ENCODE measurements at regions not wholly inside any gene's neighbourhood (a gene's known extent, or its start where the extent isn't known, plus 50 kb on each side); places are given as distances from the start of the nearest gene placed in this dataset.

DNA sequence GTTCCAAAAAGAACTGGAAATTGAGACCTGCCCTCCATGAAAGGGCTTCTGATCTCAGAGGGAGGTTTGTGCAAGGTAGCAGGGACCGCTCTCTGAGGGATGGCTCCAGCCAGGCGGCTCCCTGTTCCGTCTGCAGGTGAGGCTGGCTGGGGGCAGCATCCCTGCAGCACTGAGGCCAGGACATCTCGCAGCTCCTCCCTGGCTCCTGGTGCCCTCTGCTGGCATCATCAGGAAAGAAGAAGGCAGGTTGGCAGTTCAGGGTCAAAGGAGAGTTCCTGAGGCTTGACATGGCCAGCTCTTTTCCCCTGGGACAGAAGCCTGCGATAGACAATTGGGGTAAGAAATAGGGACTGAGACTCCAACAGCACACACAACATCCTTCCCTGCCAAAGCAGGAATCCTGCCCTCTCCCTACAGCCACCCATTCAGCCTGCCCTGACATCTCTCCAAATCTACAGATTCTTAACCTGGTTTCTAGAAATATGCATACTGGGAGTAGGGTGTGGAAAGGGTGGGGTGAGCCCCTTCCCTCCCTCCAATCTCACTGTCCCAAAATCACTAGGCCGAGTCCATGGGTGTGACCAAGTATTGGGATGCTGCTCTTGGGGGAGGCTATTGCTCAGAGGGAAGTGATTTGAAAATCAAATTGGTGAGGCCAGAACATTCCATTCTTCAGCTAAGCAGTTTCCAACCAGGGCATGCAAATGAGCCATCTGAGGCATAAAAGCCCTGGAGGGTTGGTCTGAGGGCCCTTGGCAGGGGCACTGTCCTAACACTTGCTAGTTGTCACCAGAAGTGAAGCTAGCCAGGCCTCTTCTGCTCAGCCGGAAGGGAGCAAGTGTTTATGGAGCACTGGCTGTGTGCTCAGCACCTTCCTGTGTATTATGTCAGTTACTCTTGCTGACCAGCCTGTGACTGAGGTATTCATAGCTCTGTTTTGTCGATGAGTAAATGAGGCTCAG lies 185.4 kb downstream of the TFCP2L1 start:
- H3K27me3 ChIP-seq (ENCODE audit: control insufficient read depth, insufficient read depth, low read length): peaks cover 3% of the 10 kb centered on the region
- H3K36me3 ChIP-seq (replicated peaks; ENCODE audit: control insufficient read depth, insufficient read depth, low read length): no peaks in the 10 kb centered on the region
- DNase-seq: peak; percentile 82
- H3K4me3 ChIP-seq (ENCODE audit: insufficient read depth, low read depth, low read length): no peak overlapping the region

DNA sequence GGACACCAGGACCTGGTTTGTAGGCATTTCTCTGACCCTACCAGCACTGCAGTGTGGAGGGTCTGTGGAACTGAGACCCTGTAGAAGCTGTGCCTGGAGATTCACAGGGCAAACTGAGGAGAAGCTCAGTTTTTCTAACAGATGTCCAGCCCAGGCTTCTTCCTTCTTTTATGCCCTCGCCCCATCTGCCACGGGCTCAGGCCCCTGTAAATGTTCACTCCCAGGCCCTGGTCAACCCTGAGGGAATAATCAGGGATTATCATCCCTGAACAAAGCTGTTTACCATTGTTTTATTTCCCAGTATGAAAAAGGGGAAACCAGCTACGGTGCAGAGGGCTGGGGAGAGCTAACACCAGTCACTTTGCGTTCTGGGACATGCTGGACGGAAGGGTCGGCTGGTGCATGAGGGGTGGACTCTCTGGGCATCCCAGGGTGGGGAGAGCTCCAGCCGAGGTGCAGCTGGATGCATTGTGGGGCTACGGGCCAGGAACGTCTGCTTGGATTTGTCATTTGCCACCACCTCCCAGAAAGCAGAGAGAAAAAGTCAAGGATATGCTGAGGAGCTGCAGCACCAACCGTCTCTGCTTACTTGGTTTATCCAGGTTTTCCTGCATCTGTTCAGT lies 183.8 kb downstream of the TFCP2L1 start:
- H3K27me3 ChIP-seq (ENCODE audit: control insufficient read depth, insufficient read depth, low read length): peaks cover 3% of the 10 kb centered on the region
- no peak overlapping the region for H3K4me3 ChIP-seq (ENCODE audit: insufficient read depth, low read depth, low read length)
- DNase-seq: no peak
- H3K36me3 ChIP-seq (replicated peaks; ENCODE audit: control insufficient read depth, insufficient read depth, low read length): no peaks in the 10 kb centered on the region

DNA sequence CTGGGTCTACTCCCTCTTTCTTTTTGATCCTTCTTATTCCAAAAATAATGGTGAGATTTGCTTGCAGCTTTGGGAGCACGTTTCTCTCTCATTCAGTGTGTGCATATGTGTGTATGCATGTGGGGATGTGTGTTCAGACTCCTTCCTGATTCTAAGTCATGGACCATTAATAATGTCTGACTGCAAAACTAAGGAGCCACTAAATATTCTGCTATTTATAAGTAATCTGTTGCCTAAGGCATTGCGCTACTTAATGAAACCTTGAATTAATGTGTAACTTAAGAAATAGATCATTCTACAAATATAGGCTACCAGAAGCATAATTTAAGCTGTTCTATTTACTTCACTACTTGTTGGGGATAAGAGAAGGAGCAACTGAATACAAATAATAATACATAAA lies 182.1 kb downstream of the TFCP2L1 start:
- no peaks in the 10 kb centered on the region for H3K36me3 ChIP-seq (replicated peaks; ENCODE audit: control insufficient read depth, insufficient read depth, low read length)
- no peak for DNase-seq
- H3K27me3 ChIP-seq (ENCODE audit: control insufficient read depth, insufficient read depth, low read length): peaks cover 3% of the 10 kb centered on the region; the same call in 1 of the 2 replicates
- no peak overlapping the region for H3K4me3 ChIP-seq (ENCODE audit: insufficient read depth, low read depth, low read length)

DNA sequence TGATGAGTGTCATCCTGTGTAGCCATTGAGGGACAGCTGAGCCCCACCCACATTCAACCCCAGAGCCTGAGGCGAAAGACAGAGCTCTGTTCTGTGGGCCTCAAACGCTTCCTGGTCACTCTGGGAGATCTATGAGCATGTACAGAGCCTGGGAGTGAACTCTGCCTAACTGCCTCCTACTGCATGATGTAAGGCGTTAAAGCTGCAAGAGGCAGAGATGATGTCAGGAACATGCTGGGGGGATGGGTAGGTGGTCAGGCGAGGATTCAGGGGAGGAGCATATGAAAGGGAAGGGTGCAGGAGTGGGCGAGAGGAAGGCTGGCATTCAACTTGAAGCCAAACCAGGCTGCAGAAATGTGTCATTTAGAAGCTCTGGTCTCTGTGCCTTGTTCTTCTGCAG lies 181.0 kb downstream of the TFCP2L1 start:
- H3K27me3 ChIP-seq (ENCODE audit: control insufficient read depth, insufficient read depth, low read length): peaks cover 3% of the 10 kb centered on the region; the same call in 1 of the 2 replicates
- H3K4me3 ChIP-seq (ENCODE audit: insufficient read depth, low read depth, low read length): no peak overlapping the region
- peak; percentile 6 for DNase-seq
- no peaks in the 10 kb centered on the region for H3K36me3 ChIP-seq (replicated peaks; ENCODE audit: control insufficient read depth, insufficient read depth, low read length)

DNA sequence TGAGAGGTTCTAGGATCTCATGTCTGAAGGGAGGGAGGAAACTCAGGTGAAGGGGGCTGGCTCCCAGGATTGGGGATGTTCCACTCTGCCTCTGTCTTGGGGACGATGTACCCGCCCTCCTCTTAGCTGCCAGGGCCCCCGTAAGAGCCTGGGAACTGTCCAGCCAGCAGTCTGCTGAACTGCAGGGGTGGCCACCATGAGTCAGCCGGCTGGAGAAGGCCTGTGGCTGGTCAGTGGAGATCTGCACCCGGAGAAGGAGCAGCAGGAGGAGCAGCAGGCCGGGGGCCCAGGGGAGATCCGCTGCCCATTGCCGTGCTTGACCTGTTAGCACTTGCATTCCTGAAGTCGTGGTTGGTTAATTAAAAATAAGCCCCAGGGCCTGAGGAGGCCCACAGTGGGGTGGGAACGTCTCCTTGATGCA lies 180.3 kb downstream of the TFCP2L1 start:
- Histone ChIP-seq H3K4me3 (ENCODE audit: insufficient read depth, low read depth, low read length) (no peak overlapping the region), H3K36me3 (replicated peaks; ENCODE audit: control insufficient read depth, insufficient read depth, low read length) (no peaks in the 10 kb centered on the region), H3K27me3 (ENCODE audit: control insufficient read depth, insufficient read depth, low read length) (peaks cover 3% of the 10 kb centered on the region; the same call in 1 of the 2 replicates)
- DNase-seq: peak; percentile 39

DNA sequence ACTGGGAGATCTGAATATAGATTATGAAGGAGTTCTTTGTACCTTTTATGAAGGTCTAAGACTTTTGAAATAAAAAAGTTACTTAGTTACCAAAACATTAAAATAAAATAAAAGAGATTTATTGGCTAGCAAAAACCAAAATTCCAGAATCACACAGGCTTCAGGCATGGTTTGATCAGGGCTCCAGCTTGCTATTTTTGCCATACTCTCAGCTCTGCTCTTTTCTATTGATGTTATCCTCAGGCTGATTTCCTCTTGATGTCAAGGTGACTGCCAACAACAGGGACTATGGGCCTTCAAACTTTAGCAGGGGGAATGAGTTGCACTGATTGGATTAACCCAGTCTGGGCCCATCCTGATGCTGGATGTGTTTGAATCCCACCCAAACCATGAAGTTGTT lies 174.1 kb downstream of the TFCP2L1 start:
- no peaks in the 10 kb centered on the region for H3K36me3 ChIP-seq (replicated peaks; ENCODE audit: control insufficient read depth, insufficient read depth, low read length)
- no peak overlapping the region for H3K4me3 ChIP-seq (ENCODE audit: insufficient read depth, low read depth, low read length)
- H3K27me3 ChIP-seq (ENCODE audit: control insufficient read depth, insufficient read depth, low read length): no peaks in the 10 kb centered on the region
- DNase-seq: no peak

DNA sequence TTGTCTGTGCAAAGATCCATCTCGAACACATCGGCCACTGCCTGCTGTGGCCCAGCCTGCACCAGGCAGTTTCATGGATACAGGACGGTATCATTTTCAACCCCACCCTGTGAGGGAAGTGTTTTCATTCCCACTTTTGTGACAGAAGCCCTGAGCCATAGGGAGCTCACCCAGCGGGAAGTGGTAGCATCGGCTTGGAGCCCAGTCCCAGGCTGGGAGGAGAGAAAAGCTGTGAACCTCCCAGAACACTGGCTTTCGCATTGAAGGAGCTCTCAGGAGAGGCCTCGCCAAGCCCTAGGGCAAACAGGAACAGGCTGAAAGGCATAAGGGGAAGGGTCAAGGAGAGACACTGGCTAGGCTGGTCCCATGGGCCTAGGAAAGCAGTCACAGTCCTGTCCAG lies 166.1 kb downstream of the TFCP2L1 start:
- H3K4me3 ChIP-seq (ENCODE audit: insufficient read depth, low read depth, low read length): no peak overlapping the region
- H3K36me3 ChIP-seq (replicated peaks; ENCODE audit: control insufficient read depth, insufficient read depth, low read length): no peaks in the 10 kb centered on the region
- DNase-seq: no peak
- no peaks in the 10 kb centered on the region for H3K27me3 ChIP-seq (ENCODE audit: control insufficient read depth, insufficient read depth, low read length)

DNA sequence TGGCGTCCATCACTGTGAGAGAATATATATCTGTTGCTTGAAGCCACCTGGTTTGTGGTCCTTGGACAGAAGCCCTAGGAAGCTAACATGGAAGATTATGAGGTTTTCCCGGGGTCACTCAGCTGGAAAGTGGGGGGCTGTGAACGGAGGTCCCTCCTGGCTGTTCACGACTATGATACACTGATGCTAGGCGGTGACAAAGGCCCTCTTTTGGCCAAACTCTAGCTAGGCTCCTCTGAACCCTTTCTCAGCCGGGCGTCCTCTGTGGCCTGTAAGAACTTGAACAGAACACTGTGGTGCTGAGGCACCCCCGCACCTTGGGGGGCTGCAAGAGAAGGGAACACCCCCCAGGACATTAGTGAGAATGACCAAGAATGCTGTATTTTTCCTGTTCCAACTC lies 164.6 kb downstream of the TFCP2L1 start:
- H3K36me3 ChIP-seq (replicated peaks; ENCODE audit: control insufficient read depth, insufficient read depth, low read length): no peaks in the 10 kb centered on the region
- DNase-seq: no peak

DNA sequence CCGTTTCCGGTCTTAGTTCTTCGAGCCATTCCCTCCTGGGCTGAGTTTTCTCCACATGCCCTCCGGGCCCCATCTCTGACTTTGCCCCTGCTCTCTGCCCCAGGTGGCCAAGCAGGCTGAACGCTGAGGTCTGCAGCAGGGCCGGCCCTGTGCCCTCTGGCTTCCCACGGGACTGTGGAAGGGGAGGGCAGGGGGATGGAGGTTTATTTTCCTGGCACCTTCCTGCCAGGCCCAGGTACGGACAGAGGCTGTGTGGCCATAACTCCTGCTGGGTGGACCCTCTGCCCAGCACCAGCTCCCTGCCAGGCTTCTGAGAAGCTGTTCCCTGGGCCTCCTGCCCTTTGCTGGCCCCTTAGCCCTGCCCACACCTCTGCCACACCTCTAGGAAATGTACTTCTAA lies 164.0 kb downstream of the TFCP2L1 start:
- H3K27me3 ChIP-seq (ENCODE audit: control insufficient read depth, insufficient read depth, low read length): no peaks in the 10 kb centered on the region
- no peak for DNase-seq

More for the DNA sequence above, 164.6 kb downstream of the TFCP2L1 start:
- H3K27me3 ChIP-seq (ENCODE audit: control insufficient read depth, insufficient read depth, low read length): no peaks in the 10 kb centered on the region
- H3K4me3 ChIP-seq (ENCODE audit: insufficient read depth, low read depth, low read length): no peak overlapping the region

DNA sequence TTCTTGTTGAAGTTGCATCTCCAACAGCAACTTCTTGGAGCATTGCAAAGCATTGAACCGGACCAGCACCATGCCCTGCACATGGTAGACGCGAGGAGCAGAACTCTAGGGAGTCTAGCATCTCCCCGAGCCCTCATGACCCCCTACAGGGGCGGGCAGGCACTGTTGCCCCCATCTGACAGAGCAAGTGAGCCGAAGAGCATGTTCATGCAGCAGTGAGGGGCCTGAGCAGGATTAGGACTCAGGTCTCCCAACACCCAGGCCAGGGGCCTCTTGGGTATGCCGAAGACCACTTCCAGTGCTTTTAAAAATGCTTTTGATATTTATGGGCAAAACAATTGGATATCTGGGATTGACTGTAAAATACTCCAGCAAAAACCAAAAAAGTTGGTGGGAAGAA lies 163.3 kb downstream of the TFCP2L1 start:
- DNase-seq: no peak
- H3K27me3 ChIP-seq (ENCODE audit: control insufficient read depth, insufficient read depth, low read length): no peaks in the 10 kb centered on the region
- no peaks in the 10 kb centered on the region for H3K36me3 ChIP-seq (replicated peaks; ENCODE audit: control insufficient read depth, insufficient read depth, low read length)
- no peak overlapping the region for H3K4me3 ChIP-seq (ENCODE audit: insufficient read depth, low read depth, low read length)

More for the DNA sequence above, 164.0 kb downstream of the TFCP2L1 start:
- Histone ChIP-seq H3K4me3 (ENCODE audit: insufficient read depth, low read depth, low read length) (no peak overlapping the region), H3K36me3 (replicated peaks; ENCODE audit: control insufficient read depth, insufficient read depth, low read length) (no peaks in the 10 kb centered on the region)

DNA sequence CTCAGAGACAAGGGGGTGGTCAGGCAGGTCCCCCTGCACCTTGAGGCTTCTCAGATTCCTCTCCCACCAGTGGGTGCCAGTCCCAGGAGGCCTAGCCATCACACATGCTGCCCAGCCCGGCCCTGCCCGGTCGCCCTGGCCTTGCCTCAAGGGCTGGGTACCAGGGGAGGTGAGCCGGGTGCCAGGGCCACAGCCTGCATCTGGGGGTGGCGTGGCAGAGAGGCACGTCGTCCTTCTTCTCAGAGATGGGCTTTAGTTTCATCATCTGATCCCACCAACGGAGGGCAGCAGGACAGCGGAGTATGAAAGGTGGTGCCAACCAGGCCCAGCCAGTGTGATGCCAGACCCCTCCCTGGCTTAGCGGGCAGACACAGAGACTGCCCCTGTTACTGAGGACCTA lies 161.7 kb downstream of the TFCP2L1 start:
- H3K36me3 ChIP-seq (replicated peaks; ENCODE audit: control insufficient read depth, insufficient read depth, low read length): no peaks in the 10 kb centered on the region
- no peak for DNase-seq
- H3K4me3 ChIP-seq (ENCODE audit: insufficient read depth, low read depth, low read length): no peak overlapping the region
- H3K27me3 ChIP-seq (ENCODE audit: control insufficient read depth, insufficient read depth, low read length): no peaks in the 10 kb centered on the region

DNA sequence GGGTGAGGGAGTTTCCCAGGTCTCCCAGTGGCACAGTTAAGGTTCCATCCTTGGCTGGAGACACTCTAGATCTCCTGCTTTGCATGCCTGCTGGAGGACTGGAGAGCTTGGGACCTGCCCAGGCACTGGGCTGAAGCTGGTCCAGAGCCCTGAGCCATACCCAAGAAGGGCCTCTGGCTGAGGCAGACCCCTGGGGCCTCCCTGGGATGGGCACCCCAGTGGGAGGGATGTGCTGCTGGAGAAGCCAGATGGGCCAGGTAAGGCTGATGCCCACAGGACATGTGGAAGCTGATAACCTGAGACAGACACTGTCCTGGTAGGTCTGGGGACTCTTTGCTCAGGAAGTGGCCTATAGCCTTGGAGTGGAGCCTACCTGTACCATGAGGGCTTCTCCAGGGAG lies 160.7 kb downstream of the TFCP2L1 start:
- no peaks in the 10 kb centered on the region for H3K27me3 ChIP-seq (ENCODE audit: control insufficient read depth, insufficient read depth, low read length)
- DNase-seq: no peak
- no peak overlapping the region for H3K4me3 ChIP-seq (ENCODE audit: insufficient read depth, low read depth, low read length)
- H3K36me3 ChIP-seq (replicated peaks; ENCODE audit: control insufficient read depth, insufficient read depth, low read length): no peaks in the 10 kb centered on the region

DNA sequence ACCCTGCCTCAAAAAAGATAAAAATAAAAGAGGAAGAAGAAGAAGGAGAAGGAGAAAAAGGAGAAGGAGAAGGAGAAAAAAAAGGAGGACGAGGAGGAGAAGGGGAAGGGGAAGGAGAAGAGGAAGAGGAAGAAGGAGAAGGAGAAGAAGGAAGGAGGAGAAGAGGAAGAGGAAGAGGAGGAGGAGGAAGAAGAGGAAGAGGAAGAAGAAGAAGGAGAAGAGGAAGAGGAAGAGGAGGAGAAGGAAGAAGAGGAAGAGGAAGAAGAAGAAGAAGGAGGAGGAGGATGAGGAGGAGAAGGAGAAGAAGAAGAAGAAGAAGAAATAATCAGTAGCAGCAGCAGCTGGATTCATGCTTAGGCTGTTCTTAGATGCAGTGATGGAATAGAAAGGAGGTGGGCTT lies 159.7 kb downstream of the TFCP2L1 start:
- DNase-seq: no peak
- Histone ChIP-seq H3K36me3 (replicated peaks; ENCODE audit: control insufficient read depth, insufficient read depth, low read length) (no peaks in the 10 kb centered on the region), H3K27me3 (ENCODE audit: control insufficient read depth, insufficient read depth, low read length) (no peaks in the 10 kb centered on the region), H3K4me3 (ENCODE audit: insufficient read depth, low read depth, low read length) (no peak overlapping the region)

DNA sequence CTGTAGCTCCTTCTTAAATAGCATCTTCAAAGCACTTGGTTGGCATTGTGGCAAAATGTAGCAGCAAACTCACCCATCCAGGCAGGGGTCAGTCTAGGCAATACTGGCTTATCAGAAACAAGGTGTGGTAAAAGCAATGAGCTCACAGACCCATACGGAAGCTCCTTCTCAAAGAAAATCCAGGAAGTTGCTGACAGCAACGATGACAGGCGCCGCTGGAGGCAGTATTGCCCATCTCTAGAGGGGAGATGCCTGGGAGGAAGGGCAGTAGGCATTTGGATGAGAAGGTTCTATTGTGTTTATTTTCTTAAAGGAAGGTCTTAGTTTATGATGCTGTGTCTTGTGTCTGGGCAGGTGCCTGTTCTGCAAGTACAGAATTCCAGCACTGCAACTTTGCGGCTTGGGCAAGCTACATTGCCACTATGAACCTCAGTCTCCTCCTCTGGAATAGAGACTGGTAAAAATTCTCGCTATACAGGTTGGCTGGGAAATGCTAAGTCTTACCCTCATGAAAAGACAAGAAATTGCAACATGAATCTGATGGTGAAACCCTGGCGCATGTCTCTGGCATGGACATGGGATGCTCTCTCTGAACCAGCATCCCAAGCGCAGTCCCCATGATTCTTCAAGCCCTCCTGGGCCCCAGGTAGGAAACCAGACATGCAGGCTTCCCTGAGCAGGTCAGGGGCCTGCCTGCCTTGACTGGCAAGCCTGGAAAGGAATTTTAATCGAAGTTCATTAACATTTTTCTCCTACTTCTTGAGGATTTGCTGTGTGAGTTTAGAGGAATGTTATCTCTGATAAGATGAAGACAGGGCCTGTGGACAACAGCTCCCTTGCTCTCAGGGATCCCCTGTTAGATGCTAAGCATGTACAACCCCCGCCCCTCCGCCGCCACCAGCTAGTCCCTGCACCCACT lies 156.0 kb downstream of the TFCP2L1 start:
- Histone ChIP-seq H3K27me3 (ENCODE audit: control insufficient read depth, insufficient read depth, low read length) (no peaks in the 10 kb centered on the region), H3K36me3 (replicated peaks; ENCODE audit: control insufficient read depth, insufficient read depth, low read length) (no peaks in the 10 kb centered on the region), H3K4me3 (ENCODE audit: insufficient read depth, low read depth, low read length) (no peak overlapping the region)
- peak; percentile 79 for DNase-seq
